DMS153 (cell line): ENCODE measurements at regions not wholly inside any gene's neighbourhood (a gene's known extent, or its start where the extent isn't known, plus 50 kb on each side); places are given as distances from the start of the nearest gene placed in this dataset.
"Not testable (repeated sequence)": the region's sequence is repeated elsewhere in the genome, so short reads cannot be mapped to it uniquely, and the experiment has no call there.

Source experiments
- DNase-seq: peaks from one replicate; lab custom pipeline; 2025; lab: John Stamatoyannopoulos, UW

DNA sequence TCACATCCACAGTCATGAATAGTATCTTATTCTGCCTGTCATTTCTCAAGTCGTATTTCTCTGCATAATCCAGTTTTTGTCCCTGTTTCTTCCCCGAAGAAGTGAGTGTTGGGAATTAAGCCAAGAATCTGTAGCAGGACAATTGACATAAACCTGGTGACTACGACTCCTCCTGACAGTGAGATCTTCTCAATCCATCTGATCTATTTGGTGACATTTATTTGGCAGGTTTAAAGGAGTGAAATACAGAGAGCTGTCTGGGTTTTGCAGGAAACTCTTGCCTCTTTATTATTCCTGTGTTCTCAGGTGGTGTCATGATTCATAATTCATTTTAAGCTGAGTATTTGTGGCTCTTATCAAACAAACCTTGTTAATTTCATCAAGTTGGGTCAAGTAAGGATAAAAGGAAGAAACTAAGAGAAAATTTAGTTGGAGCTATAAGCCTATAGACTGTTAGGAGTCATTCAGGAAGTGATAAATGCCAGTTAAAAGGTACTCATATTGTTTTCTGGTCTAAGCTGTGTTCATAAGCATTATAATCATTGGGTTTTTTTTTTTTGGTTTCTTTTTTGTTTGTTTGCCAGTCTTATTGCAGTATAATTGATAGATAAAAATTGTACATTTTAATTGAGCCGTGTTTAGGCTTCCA is 95.9 kb upstream of the PCSK1 start:
- DNase-seq = peak; percentile 12

DNA sequence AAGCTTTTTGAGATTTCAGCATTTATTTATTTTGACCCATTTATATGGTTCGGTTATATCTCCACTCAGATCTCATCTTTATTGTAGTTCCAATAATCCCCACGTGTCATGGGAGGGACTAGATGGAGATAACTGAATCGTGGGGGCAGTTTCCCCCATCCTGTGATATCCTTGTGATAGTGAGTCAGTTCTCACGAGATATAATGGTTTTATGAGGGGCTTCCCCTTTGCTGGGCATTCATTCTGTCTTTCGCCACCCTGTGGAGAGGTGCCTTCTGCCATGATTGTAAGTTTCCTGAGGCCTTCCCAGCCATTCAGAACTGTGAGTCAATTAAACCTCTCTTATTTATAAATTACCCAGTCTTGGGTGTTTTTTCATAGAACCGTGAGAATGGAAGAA is 96.5 kb upstream of the PCSK1 start:
- no peak for DNase-seq

DNA sequence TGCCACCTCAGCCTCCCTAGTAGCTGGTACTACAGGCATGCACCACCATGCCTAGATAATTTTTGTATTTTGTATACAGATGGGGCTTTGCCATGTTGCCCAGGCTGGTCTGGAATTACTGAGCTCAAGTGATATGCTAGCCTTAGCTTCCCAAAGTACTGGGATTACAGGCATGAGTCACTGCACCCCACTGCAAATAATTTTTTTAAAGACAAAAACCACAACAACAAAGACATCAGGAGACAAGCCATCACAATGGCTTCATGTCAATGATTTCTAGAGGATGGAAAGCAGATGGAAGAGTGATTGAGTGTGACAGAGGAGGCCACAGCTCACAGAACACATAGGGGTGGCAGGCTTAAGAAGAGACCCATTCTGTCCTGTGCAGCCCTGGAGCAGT is 97.9 kb upstream of the PCSK1 start:
- no peak for DNase-seq

DNA sequence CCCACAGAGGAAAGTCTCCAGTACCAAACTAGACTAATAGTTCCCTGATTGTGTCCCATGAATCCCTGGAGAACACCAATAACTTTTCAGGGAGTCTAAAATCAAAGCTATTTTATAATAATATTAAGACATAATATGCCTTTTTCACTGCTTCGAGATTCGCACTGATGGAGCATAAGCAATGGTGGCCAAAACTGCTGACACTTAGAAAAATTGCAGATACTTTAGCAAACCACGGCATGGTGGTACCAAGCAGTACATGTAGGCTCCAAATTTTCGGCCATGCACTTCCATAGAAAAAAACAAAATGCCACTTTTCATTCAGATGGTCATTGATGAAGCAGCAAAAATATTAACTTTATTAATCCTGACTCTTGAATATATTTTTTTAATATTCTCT is 100.3 kb upstream of the PCSK1 start:
- no peak for DNase-seq

DNA sequence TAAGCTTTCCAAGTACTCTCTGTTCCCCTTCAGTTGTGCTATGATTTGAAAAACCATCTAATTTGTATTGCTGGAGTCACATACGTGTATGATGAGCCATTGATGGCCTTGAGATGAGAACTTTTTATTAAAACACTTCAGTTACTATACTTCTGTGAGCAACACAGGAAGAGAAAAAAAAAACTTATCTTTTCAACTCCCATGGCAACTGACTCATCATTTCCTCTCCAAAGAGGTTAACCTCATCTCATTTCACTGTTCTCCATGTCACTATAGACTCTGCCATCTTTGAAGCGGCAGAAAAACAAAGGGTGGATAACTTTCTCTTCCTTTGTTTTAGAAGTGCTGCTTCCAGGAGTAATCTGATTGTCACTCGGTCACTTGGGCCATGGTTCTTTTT is 104.3 kb upstream of the PCSK1 start:
- no peak for DNase-seq

DNA sequence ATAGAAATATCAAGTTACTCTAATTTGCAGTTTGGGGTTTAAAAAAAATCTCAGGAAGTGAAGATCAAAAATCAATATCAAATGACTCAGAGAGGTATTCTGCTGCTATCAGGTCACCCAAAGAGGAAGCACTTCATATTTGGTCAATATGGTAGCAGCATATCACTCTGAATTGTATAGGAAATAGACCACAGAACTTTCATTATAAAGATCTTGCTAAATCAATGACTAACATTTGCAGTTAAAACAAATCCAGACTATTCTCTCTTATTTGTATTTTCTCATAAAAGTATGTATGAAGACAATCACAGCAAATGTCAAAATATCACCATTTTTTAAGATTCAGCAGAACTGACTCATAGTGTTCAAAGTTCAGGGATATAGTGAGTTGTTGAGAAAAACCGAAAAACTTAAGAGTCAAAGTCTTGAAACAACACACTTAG is 105.8 kb upstream of the PCSK1 start:
- DNase-seq = no peak

DNA sequence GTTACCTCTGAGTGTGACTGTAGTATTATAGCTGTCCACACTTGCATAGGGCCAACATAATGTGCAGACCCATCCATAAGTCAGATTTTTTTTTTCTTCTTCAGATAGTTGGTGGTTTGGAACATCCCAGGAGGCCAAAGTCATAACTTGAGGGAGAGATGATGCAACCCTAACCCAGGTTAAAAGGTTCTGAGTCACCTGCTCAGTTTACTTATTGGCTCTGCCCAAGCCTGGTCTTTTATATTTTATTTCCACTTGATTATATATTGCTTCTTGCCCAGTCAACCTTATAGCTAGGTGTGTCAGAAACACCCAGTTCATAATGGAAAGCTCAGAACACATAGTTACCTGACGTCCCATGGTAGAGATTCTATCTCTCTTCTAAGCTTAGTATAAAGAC is 113.1 kb upstream of the PCSK1 start:
- no peak for DNase-seq

DNA sequence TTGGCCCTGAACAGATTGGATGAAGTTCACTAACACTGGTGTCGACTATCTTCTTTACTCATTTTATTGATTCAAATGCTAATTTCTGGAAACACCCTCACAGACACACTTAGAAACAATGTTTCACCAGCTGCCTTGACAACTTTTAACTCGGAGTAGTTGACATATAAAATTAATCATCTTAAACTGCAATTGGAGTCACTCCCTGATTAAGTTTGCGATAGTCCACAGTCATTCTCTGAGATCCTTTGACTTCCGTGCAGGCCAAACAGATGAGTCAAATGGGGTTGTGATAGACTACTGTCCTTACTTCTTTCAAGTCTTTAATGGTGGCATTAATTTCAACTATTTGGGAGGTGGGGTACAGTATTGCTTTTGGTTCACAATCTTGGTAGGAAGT is 114.4 kb upstream of the PCSK1 start:
- no peak for DNase-seq

DNA sequence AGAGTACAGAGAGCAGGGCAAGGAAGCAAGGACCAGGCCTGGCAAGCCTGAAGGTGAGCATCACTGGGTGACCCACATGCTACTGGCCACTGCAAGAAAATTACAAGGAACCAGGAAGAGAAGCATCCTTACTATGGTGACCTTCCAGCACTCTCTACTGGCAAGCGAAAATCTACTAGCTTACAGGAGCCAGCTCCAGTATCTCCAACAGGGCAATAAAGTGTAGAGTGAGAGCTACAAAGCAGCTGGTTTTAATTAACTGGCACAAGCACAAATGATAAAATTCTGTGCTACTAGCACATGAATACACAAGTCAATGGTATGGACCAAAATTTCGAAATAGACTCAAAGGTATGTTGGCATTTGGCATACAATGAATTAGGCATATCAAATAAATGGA is 113.3 kb upstream of the CAST start:
- DNase-seq = no peak

DNA sequence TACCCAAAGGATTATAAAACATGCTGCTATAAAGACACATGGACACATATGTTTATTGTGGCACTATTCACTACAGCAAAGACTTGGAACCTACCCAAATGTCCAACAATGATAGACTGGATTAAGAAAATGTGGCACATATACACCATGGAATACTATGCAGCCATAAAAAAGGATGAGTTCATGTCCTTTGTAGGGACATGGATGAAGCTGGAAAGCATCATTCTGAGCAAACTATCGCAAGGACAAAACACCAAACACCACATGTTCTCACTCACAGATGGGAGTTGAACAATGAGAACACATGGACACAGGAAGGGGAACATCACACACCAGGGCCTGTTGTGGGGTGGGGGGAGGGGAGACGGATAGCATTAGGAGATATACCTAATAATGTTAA is 101.3 kb upstream of the CAST start:
- not testable (repeated sequence) for DNase-seq

DNA sequence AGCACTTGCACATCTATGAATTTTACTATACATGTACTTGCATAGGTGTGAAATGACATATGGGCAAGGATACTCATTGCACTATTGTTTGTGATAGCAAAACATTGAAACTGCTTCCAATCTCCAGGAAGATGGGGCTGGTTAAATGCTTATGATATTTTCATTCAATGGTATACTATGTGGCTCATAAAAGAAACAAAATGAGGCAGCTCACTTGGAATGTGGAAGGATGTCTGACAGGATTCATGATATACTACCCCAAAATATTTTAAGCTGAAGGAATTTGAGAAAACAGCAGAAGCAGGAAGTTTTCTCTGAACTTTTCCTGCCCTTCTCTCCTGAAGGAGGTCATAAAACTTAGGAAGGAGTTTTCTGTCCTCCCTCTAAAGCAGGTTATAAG is 99.6 kb upstream of the CAST start:
- DNase-seq = no peak

DNA sequence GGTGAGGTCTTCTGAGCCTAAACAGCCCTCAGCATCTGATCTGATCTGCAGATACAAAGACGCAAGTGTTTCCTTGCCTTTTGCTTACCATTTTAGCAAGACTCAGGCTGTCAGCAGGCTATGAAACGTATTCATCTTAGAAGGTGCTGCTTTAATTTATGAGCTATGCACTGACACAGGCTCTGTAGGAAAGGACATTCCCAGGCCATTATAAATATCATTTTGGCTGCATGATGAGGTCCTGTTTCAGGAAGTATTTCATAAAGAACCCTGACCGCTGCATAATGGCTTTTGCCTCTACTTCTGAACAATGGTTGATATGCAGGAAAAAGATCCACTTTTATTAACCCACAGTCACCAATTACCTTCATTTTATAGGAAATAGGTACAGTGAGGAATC is 98.4 kb upstream of the CAST start:
- DNase-seq = no peak

DNA sequence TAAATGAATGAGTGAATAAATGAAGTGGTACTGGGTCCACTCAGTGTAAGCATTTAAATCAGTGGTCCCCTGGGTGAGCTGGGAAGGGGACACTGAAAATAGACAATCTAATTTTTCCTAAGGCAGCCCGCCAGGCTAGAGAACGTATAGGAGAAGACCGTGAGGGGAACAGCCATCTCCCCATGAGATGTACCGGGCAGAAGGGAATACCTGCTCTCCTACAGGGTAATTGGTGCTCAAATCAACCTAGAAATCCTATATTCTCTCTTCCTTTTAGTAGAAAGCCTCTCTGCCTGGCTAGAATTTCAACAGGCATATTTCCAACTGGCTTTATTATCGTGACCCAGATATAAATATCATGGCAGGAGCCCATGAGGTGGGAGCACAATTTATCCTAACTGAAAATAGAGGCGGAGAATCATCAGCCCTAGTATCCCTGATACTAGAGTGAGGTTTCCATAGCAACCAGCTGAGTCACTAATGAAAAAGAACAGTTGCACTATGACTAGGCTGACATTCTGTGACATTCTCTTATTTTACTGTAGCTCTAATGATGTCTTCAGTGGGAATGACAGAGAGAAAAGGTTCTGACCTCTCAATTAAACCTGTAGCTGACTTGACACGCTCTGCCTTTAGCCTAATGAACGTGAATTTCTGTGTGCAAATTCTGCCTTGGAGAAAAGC is 96.5 kb upstream of the CAST start:
- DNase-seq = no peak

DNA sequence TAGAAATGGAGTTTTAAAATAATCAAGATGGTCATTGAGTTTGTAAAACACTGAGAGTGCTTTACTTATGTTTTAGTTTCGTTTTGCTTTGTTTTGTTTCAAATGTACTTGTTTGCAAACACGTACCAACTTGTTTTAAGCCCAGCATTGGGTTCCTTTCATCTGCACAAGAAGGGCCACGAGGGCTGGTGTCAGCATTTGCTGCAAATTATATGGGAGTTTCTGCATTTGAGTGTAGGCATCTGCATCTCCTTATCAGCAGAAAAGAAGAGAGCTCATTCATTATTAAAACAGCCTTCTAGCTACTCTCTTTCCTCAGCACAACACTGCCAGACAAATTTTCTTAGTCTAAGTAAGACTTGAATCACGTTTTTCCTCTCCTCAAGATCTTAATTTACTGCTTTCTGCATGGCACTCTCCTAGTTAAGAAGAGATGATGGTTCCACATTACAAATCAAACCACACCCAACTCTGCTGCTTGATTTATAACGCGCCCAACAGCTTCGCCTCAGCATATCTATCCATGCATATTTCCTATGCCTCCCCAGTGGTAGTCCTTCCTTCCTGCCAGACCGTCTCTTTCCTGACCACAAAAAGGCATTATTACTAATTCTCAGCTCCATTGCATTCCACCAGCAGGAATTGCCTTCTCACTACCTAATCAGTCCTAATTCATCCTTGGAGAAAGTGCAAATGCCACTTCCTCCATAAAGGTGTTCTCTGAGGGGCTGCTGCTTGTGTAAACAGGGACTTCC is 95.2 kb upstream of the CAST start:
- DNase-seq = no peak

DNA sequence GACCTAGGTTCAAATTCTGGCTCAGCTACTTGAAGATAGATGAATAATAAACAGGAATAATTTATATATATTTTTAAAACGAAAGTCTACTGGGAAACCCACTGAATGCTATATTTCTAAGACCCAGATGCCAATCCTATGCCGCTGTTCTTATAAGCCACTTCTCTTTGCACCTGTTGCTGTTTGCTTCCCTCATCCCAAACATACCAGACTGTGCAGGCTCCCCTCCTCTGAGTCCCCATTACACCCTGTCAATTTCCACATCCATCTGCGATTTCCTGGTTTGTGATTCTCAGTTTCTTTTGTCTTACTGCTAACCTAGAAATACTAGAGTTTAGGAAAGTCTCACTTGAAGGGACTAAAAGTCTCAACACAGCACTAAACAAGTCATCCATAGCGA is 92.8 kb upstream of the CAST start:
- no peak for DNase-seq

DNA sequence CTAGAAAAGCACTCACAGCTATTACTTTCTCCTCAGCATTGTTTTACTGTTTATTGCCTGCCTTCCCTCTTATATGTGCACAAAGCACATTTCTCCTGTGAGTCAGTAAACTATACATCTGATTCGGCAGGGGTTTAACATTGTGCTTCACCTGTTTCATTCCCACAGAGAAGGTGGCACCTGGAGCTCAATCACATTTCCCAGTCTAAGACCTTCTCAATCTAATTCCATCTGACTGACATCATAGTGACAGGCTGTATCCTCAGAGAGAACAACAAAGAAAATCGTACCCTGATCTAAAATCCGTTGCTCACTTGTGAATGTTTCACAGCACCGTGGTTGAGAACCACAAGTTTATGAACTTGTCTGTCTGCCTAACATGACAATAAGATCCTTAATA is 92.4 kb upstream of the CAST start:
- no peak for DNase-seq

DNA sequence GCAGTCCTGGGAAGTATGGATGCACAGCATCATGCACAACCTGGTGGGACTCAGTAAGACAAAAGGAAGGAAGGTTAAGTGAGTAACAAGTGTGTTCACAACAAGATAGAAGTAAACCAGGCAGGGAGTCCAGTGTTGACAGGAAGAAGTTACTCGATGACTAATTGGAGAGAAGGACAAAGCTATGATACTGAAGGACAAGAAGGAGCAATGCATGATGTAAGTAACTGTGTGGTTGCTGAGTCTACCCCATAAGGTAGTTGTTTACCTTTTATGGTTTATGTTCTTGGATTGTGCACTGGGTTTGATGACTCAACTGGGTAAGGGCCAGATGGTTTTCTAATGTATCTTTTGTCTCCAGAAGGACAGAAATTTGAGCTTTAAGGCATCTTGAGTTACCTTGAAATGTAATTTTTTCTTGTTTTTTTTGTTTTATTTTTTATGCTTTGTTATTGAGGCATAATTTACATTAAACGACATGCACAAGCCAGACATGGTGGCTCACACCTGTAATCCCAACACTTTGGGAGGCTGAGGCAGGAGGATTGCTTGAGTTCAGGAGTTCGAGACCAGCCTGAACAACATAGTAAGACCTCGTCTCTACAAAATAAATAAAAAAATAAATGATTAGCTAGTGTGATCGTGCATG is 89.2 kb upstream of the CAST start:
- no peak for DNase-seq

DNA sequence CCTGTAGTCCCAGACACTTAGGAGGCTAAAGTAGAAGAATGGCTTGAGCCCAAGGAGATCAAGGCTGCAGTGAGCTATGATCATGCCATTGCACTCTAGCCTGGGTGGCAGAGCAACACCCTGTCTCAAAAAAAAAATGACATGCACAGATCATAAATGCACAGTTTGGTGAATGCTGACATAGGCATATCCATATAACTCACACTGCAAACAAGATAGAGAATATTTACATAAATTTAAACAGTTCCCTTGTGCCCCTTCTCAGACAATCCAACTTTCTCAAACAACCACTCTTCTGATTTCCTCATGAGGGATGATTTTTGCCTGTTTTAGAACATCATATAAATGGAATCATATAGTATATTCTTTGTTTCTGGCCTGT is 88.7 kb upstream of the CAST start:
- DNase-seq = no peak

DNA sequence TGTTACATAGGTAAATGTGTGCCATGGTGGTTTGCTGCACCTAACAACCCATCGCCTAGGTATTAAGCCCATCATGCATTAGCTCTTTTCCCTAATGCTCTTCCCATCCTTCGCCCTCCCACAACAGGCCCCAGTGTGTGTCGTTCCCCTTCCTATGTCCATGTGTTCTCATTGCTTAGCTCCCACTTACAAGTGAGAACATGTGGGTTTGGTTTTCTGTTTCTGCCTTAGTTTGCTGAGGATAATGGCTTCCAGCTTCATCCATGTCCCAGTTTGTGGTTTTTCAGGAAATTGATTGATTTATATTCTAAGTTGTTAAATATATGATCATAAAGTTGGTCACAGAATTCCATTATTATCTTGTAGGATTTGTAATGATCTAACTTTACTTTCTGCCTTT is 85.3 kb upstream of the CAST start:
- DNase-seq = no peak

DNA sequence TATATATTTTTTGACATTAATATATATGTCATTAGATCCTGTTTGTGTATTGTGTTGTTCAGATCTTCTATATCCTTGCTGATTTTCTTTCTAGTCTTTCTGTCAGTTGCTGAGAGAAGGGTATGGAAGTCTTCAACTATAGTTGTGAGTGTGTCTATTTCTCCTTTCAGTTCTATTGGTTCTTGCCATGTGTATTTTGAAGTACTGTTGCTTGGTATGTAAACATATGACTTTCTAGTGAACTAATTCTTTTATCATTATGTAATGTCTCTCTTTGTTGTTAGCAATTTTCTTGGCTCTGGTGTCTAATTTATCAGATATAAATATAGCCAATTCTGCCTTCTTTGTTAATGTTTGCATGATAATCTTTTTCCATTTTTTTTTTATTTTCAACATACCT is 84.3 kb upstream of the CAST start:
- no peak for DNase-seq

DNA sequence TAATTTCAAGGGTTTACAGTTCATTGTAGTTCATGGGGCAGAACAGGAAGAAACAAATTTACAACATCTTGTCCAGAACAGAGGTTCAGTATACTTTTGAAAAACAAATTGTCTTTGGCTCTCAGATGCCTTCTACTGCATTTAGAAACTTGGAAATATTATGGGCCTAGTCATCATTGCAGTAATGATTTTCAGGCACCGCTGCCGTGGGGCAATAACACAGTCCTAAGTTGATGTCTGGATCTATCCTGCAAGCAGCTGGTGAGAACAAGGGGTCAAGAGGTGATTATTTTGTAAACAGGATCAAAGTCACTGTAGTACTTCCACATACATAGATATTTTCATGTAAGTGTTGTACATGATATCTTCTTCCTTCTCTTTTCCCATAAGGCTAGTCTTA is 82.5 kb upstream of the CAST start:
- no peak for DNase-seq

DNA sequence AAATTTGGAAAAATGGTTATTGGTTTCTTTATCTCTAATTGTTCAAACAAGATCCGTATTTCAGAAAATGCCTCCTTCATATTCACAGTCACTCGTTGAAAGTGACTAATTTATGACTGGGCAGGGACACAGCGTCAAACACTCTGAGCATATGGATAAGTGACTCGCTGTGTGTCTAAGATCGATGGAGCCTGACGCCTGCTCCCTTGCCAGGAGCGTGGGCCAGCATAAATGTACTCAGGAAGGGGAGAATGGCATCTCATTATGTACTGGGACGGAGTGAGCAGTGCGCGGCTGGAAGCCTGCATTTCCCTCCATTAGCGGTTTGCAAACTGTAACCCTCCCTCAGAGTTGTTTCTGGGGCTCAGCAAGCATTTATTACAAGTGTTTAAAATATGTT is 79.8 kb upstream of the CAST start:
- peak; percentile 49 for DNase-seq

DNA sequence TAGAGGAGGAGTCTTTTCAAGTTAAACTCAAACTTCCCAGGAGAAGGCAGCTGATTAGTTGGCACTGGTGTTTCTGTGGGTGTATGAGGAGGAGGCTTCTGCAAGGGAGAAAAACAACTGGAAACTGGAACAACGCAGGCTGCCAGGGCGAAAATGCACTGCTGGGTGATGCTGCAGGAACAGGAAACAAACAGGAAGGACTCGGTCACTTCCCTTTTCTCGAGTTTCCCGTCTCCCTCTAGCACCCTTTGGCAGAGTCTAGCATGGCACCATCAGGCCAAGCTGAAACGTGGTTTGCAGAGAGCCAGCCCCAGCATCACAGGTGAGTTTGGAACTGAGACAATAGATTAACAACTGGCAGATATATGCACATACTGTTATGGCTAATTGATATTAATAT is 77.5 kb upstream of the CAST start:
- DNase-seq = no peak
